Heart right ventricle (tissue), 16 donors: ENCODE measurements at regions not wholly inside any gene's neighbourhood (a gene's known extent, or its start where the extent isn't known, plus 50 kb on each side); places are given as distances from the start of the nearest gene placed in this dataset.

Experiments used
- ATAC-seq, 8 donors: fragments of 200-7000 bp; cut with Tn5 transposase; one replicate each; pipeline ENCODE4 v1.9.1; 2020; ENCODE audit warnings: mild to moderate bottlenecking in 8 of 8, moderate library complexity in 8 of 8, moderate number of reproducible peaks in 1 of 8
- DNase-seq, 2 donors: peaks; one replicate each; pipeline ENCODE4 v3.0.0-alpha.2; 2020
- H3K27ac ChIP-seq, 10 donors: fragments of 200-600 bp; sonication (generic) in 2 of 10; one replicate each; pipeline versions ENCODE4 v1.5.0 to v1.8.0; 2020 to 2022; ENCODE audit warnings: mild to moderate bottlenecking in 3 of 10
- H3K27me3 ChIP-seq, 7 donors: fragments of 200-600 bp; one replicate each; pipeline ENCODE4 v1.8.0; 2021 to 2022; ENCODE audit warnings: mild to moderate bottlenecking in 2 of 7
- H3K36me3 ChIP-seq, 9 donors: fragments of 200-600 bp; sonication (generic) in 1 of 9; one replicate each; pipeline versions ENCODE4 v1.5.0 to v1.8.0; 2020 to 2022; ENCODE audit warnings: mild to moderate bottlenecking in 2 of 9
- H3K4me1 ChIP-seq, 9 donors: fragments of 200-600 bp; sonication (generic) in 1 of 9; one replicate each; pipeline versions ENCODE4 v1.5.0 to v1.8.0; 2020 to 2022; ENCODE audit warnings: mild to moderate bottlenecking in 4 of 9
- H3K4me3 ChIP-seq, 10 donors: fragments of 200-600 bp; sonication (generic) in 2 of 10; one replicate each; pipeline versions ENCODE4 v1.5.0 to v1.8.0; 2020 to 2022; ENCODE audit warnings: mild to moderate bottlenecking in 7 of 10, moderate library complexity in 2 of 10
- H3K9me3 ChIP-seq, 11 donors: fragments of 200-600 bp in 10 of 11; sonication (generic) in 2 of 11; one replicate each; pipeline versions ENCODE4 v1.5.0 to v1.8.0; 2013 to 2022; ENCODE audit warnings: mild to moderate bottlenecking in 2 of 11, control low read depth in 1 of 11, moderate library complexity in 1 of 11
- WGBS, 2 donors: extraction: QIAGEN DNeasy Blood & Tissue Kit; methylation state at CpG; one replicate each; pipeline ENCODE4 v1.1.7; 2013; ENCODE audit warnings: inconsistent platforms in 1 of 2; 5-methylcytosine and 5-hydroxymethylcytosine counted together
- intact Hi-C, 10 donors: fragments of 100-400 bp; cut with DNase I; formaldehyde crosslinking; loops; one replicate each; pipeline versions ENCODE4 v1.11.1 to v1.14.2; 2022
- TF ChIP-seq, protein P1 (sequence below), 9 donors: fragments of 200-600 bp; sonication (generic) in 2 of 9; IDR thresholded peaks; one replicate each; pipeline versions ENCODE4 v1.5.0 to v1.8.0; 2021 to 2022; ENCODE audit warnings: antibody characterized with exemption in 9 of 9, mild to moderate bottlenecking in 5 of 9, moderate library complexity in 1 of 9
- donor health status: Arrhythmogenic right ventricular cardiomyopathy.
- donor health status: ischemic (EF 13 %, LVEDD 7.1; RV severe dilation, severe dysfunction).
- donor health status: healthy with polysubstance abuse.
- donor health status: DM: no; HTN: yes; CAD: no.
- donor health status: DM: no; HTN: no; CAD: no.
- donor health status: ischemic (EF 25% LVEDD 6.9; RV normal size, moderate dysfunction).
- donor health status: ischemic (EF 25% LVEDD 5.7; RV mildly dilated, moderate dysfunction).
- donor health status: healthy.
- donor health status: DM: yes; HTN: yes; CAD: no.
- donor health status: Ischemic cardiomyopathy.
- donor health status: ischemic (EF 35%, LVEDD 5.7; RV mildly dilated, moderate dysfunction).
- donor health status: nonischemic (EF 11% LVEDD 7.7; RV severe dilation, severe dysfunction).
- donor health status: DM: yes; HTN: yes; CAD: no.
- donor health status: PGD.
- donor health status: ischemic (EF 29% LVEDD 5.4; RV normal size, mild dysfunction).
- donor health status: nonischemic (EF 23%, LVEDD 6.1; RV moderate dilation, normal function).

DNA sequence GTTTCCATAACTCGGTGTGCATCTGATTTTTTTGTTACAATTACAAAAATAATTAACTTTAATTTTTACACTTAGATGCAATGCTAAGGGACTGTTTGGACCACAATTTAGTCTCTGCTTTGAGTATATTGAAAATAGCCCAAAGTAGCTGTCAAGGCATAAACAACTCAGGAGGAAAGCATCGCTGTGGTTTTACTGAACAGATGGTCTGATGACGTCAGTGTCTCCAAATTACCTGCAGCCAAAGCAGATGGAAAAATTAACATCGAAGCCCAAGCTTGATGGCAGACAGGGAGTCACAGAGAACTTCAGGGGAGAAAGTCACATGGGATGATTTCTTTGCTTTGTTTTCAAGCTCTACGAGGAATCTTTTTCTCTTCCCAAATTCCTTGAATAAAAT is 83.1 kb upstream of the PLCL2 start:
- H3K9me3 ChIP-seq: no peaks in the 10 kb centered on the region
- ATAC-seq (peak in 3 of 8 donors; percentile 14 to 58 (median 50)), DNase-seq (no peak)
- no peaks in the 10 kb centered on the region for H3K36me3 ChIP-seq
- H3K27me3 ChIP-seq: no peaks in the 10 kb centered on the region
- H3K27ac ChIP-seq: peak overlapping the region in 3 of 10 donors; percentile 26 to 63 (median 34)
- TF ChIP-seq, protein P1, sequence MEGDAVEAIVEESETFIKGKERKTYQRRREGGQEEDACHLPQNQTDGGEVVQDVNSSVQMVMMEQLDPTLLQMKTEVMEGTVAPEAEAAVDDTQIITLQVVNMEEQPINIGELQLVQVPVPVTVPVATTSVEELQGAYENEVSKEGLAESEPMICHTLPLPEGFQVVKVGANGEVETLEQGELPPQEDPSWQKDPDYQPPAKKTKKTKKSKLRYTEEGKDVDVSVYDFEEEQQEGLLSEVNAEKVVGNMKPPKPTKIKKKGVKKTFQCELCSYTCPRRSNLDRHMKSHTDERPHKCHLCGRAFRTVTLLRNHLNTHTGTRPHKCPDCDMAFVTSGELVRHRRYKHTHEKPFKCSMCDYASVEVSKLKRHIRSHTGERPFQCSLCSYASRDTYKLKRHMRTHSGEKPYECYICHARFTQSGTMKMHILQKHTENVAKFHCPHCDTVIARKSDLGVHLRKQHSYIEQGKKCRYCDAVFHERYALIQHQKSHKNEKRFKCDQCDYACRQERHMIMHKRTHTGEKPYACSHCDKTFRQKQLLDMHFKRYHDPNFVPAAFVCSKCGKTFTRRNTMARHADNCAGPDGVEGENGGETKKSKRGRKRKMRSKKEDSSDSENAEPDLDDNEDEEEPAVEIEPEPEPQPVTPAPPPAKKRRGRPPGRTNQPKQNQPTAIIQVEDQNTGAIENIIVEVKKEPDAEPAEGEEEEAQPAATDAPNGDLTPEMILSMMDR (IDR thresholded peaks at IDR 0.05): no peak
- H3K4me1 ChIP-seq: peaks cover 0 to 37% (median 17%) of the 10 kb centered on the region in 9 donors
- WGBS, 2 donors: 34 to 54% methylated on average over 5 of the region's 5 CpGs
- intact Hi-C loops: no loop called here
- no peak overlapping the region for H3K4me3 ChIP-seq

DNA sequence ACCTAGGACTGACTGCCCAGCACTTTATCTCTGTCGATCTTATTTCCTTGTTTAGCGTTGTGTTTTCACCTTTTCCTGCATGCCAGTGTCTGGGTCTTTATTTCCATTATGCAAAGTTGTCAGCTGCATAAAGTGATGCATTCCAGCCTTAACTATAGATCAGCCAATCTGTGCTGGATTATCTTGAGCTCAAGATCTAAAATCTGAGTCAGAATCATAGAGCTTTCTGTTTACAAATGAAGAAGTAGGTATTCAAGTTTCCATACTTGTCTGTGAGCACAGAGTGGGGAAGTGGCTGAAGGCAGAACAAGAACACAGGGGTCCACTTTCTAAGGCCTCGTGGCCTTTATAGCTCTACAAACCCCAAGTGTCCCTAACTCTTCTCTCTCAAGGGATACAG is 82.4 kb upstream of the PLCL2 start:
- Histone ChIP-seq H3K36me3 (no peaks in the 10 kb centered on the region), H3K4me1 (peaks cover 2 to 32% (median 18%) of the 10 kb centered on the region in 9 donors), H3K9me3 (no peaks in the 10 kb centered on the region), H3K4me3 (no peak overlapping the region), H3K27me3 (no peaks in the 10 kb centered on the region), H3K27ac (peak overlapping the region in 2 of 10 donors; percentile 26 to 63)
- WGBS, 2 donors: 69 to 79% methylated on average over 3 of the region's 3 CpGs
- ATAC-seq (no peak), DNase-seq (no peak)
- TF ChIP-seq, protein P1 (IDR thresholded peaks at IDR 0.05): no peak
- intact Hi-C loops: no loop called here

DNA sequence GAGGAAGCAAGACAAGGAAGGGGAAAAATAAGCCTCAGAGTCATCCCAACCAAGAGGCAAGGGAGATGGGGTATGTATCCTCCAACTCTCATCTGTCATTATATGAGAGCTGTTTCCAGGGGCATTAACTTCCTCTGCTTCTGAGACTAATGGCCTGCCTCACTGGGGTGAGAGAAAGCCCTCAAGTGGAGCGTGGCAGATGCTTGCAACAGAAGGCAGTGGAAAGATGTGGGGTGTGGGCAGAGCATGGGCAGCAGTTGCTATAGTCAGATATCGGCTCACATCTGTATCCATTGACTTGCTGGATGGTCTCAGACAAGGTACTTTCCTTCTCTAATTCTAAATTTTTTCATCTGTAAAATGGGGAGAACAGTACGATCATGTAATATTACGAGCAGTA is 81.7 kb upstream of the PLCL2 start:
- ATAC-seq (no peak), DNase-seq (no peak)
- no peaks in the 10 kb centered on the region for H3K27me3 ChIP-seq
- TF ChIP-seq, protein P1 (IDR thresholded peaks at IDR 0.05): no peak
- H3K27ac ChIP-seq: no peak overlapping the region
- H3K4me1 ChIP-seq: peaks cover 2 to 33% (median 19%) of the 10 kb centered on the region in 9 donors
- intact Hi-C loops: no loop called here
- 98 to 99% methylated on average over 4 of the region's 4 CpGs for WGBS, 2 donors
- no peaks in the 10 kb centered on the region for H3K9me3 ChIP-seq
- no peak overlapping the region for H3K4me3 ChIP-seq
- H3K36me3 ChIP-seq: no peaks in the 10 kb centered on the region

DNA sequence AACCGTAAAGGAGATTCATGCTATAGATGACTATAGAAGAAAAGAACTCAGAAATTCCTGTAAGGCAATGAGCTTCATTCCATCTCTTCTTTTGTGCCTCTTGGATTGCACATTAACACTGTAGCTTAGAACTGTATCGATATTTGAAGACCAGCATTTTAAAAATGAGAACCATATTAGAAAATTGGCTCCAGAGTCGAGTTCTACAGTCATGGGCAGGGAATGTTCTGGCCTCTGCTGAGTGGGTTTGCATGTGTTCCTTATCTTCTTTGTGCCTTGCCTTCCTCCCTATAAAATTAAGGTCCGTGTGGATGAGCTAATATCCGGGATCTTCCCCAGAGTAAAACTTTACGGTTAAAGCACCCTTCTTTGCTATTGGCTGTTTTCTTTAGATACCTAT is 77.4 kb upstream of the PLCL2 start:
- Histone ChIP-seq H3K27ac (no peak overlapping the region), H3K9me3 (no peaks in the 10 kb centered on the region), H3K27me3 (no peaks in the 10 kb centered on the region), H3K4me1 (peaks cover 0 to 23% (median 8%) of the 10 kb centered on the region in 9 donors), H3K4me3 (no peak overlapping the region), H3K36me3 (no peaks in the 10 kb centered on the region)
- ATAC-seq (peak in 6 of 8 donors; percentile 45 to 83 (median 69)), DNase-seq (no peak)
- TF ChIP-seq, protein P1 (IDR thresholded peaks at IDR 0.05): no peak
- intact Hi-C loops: no loop called here
- 53 to 67% methylated on average over 6 of the region's 6 CpGs for WGBS, 2 donors
